Peyer's patch (tissue), 4 donors: ENCODE measurements at regions not wholly inside any gene's neighbourhood (a gene's known extent, or its start where the extent isn't known, plus 50 kb on each side); places are given as distances from the start of the nearest gene placed in this dataset.

ENCODE experiments used
- POLR2A ChIP-seq, 2 donors: fragments of 450-650 bp; IDR thresholded peaks; one replicate each; pipeline ENCODE4 v1.5.1; 2017; ENCODE audit warnings: antibody characterized with exemption in 2 of 2, mild to moderate bottlenecking in 2 of 2, moderate library complexity in 2 of 2
- TF ChIP-seq, protein P1 (sequence below), 6 experiments: fragments of 450-650 bp in 4 of 6; fragments of 200-600 bp in 2 of 6; sonication (generic) in 1 of 6; IDR thresholded peaks; one replicate each; pipeline ENCODE4 v1.5.1; 2017 to 2019; ENCODE audit warnings: antibody characterized with exemption in 6 of 6, mild to moderate bottlenecking in 3 of 6, moderate library complexity in 1 of 6

DNA sequence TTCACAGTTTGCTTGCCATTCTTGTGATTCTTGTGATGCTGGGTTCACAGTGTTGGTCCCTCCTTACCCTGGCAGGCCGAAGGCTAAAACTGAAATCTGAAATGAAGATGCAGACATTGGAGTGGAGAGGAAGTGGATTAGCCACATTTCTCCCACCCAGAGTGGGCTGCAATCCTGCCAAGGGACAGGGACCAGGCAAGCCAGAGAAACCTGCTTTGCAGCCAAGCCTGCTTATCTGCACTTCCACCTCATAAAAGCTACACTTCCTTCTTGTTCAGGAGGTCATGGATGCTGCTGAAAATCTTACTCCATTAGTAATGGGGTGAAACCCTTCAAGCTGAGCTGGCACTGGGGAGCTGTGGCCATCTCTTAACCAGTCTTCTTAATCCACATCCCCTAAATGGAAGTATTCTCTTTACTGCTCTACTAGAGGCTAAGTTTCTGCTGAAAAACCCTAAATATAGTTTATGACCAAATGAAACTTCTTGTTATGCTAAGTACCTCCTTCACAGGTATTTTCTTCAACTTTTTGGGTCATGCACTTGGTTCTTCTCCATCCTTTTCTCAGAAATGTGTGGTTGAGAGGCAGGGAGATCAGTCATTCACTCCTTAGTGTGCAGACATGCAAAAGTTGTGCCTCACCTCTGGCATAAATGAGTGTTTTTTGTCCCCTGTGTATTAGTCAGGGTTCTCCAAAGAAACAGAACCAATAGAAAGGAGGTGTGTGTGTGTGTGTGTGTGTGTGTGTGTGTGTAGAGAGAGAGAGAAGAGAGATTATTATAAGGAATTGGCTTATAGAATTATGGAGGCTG lies 133.9 kb upstream of the BMAL1 start:
- TF ChIP-seq, protein P1, sequence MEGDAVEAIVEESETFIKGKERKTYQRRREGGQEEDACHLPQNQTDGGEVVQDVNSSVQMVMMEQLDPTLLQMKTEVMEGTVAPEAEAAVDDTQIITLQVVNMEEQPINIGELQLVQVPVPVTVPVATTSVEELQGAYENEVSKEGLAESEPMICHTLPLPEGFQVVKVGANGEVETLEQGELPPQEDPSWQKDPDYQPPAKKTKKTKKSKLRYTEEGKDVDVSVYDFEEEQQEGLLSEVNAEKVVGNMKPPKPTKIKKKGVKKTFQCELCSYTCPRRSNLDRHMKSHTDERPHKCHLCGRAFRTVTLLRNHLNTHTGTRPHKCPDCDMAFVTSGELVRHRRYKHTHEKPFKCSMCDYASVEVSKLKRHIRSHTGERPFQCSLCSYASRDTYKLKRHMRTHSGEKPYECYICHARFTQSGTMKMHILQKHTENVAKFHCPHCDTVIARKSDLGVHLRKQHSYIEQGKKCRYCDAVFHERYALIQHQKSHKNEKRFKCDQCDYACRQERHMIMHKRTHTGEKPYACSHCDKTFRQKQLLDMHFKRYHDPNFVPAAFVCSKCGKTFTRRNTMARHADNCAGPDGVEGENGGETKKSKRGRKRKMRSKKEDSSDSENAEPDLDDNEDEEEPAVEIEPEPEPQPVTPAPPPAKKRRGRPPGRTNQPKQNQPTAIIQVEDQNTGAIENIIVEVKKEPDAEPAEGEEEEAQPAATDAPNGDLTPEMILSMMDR (IDR thresholded peaks at IDR 0.05) = no peak
- no peak for TF ChIP-seq POLR2A (IDR thresholded peaks at IDR 0.05)
